SK-N-SH (cell line): ENCODE measurements at regions not wholly inside any gene's neighbourhood (a gene's known extent, or its start where the extent isn't known, plus 50 kb on each side); places are given as distances from the start of the nearest gene placed in this dataset.

ENCODE experiments used
- CTCF ChIA-PET: fragments of 300-600, 350-600 bp; formaldehyde crosslinking; extraction: SDS; loops from one replicate; lab custom pipeline; 2021; lab: Yijun Ruan, JAX
- POLR2A ChIA-PET: fragments of 350-600 bp; sonication (Branson Sonifier 250); formaldehyde crosslinking; extraction: SDS; loops from one replicate; lab custom pipeline; 2020; ENCODE audit warnings: antibody characterized with exemption, inconsistent platforms; lab: Yijun Ruan, JAX
- DNase-seq: peaks from one replicate; pipeline ENCODE4 v3.0.0; 2012
- H2AFZ ChIP-seq: fragments of 200-600 bp; sonication (generic); 2 replicates; pipeline ENCODE4 v1.8.1; 2016; ENCODE audit warnings: antibody characterized with exemption, mild to moderate bottlenecking, low read depth
- H3F3A ChIP-seq: fragments of 200-600 bp; sonication (generic); replicated peaks from 2 replicates; pipeline ENCODE3; 2016; ENCODE audit warnings: antibody characterized with exemption, mild to moderate bottlenecking; ENCODE audit not compliant: insufficient read depth
- H3K27ac ChIP-seq, 2 experiments: fragments of 200-500 bp in 1 of 2; fragments of 200-600 bp in 1 of 2; sonication (Bioruptor generic) in 1 of 2; sonication (generic), shearing (Covaris generic) in 1 of 2; 2 replicates each; pipeline versions ENCODE4 v1.5.1 to v1.6.1; 2014 to 2016; ENCODE audit warnings: low read depth in 2 of 2, inconsistent platforms in 1 of 2, low read length in 1 of 2, mild to moderate bottlenecking in 1 of 2, mixed read lengths in 1 of 2
- H3K27me3 ChIP-seq: fragments of 200-600 bp; sonication (generic), shearing (Covaris generic); 2 replicates; pipeline ENCODE4 v1.6.1; 2016; ENCODE audit warnings: mixed run types; ENCODE audit not compliant: insufficient read depth
- H3K36me3 ChIP-seq, 2 experiments: fragments of 200-500 bp in 1 of 2; fragments of 200-600 bp in 1 of 2; sonication (Bioruptor generic) in 1 of 2; sonication (generic) in 1 of 2; replicated peaks in 1 of 2; 2 replicates each; pipeline versions ENCODE3 to v1.5.1; 2014 to 2016; ENCODE audit warnings: low read length in 1 of 2, mild to moderate bottlenecking in 1 of 2; ENCODE audit not compliant: insufficient read depth in 2 of 2, control insufficient read depth in 1 of 2
- H3K4me1 ChIP-seq, 2 experiments: fragments of 200-500 bp in 1 of 2; fragments of 200-600 bp in 1 of 2; sonication (Bioruptor generic) in 1 of 2; sonication (generic), shearing (Covaris generic) in 1 of 2; 2 replicates each; pipeline versions ENCODE4 v1.5.1 to v1.6.1; 2014 to 2016; ENCODE audit warnings: low read depth in 1 of 2, low read length in 1 of 2, mixed run types in 1 of 2; ENCODE audit not compliant: insufficient read depth in 2 of 2, control insufficient read depth in 1 of 2
- H3K4me2 ChIP-seq: fragments of 200-600 bp; sonication (generic), shearing (Covaris generic); 2 replicates; pipeline ENCODE4 v1.6.1; 2017; ENCODE audit warnings: mixed run types
- H3K4me3 ChIP-seq, 2 experiments: fragments of 200-500 bp in 1 of 2; fragments of 200-600 bp in 1 of 2; sonication (Bioruptor generic) in 1 of 2; sonication (generic), shearing (Covaris generic) in 1 of 2; 2 replicates each; pipeline versions ENCODE4 v1.5.1 to v1.8.1; 2014 to 2016; ENCODE audit warnings: low read depth in 2 of 2, inconsistent platforms in 1 of 2, low read length in 1 of 2, mild to moderate bottlenecking in 1 of 2, mixed read lengths in 1 of 2, moderate library complexity in 1 of 2
- H3K79me2 ChIP-seq: fragments of 200-600 bp; sonication (generic); 2 replicates; pipeline ENCODE4 v1.8.1; 2017; ENCODE audit warnings: mild to moderate bottlenecking; ENCODE audit not compliant: insufficient read depth
- H3K9ac ChIP-seq: fragments of 200-600 bp; sonication (generic); 2 replicates; pipeline ENCODE4 v1.6.1; 2017; ENCODE audit warnings: mixed run types
- H3K9me2 ChIP-seq: fragments of 200-600 bp; sonication (generic); 2 replicates; pipeline ENCODE4 v1.6.1; 2017; ENCODE audit warnings: mixed run types
- H3K9me3 ChIP-seq: fragments of 200-600 bp; sonication (generic); 2 replicates; pipeline ENCODE4 v1.6.1; 2017; ENCODE audit warnings: mixed run types, mild to moderate bottlenecking, moderate library complexity
- H4K20me1 ChIP-seq: fragments of 200-600 bp; sonication (generic); 2 replicates; pipeline ENCODE4 v1.6.1; 2017; ENCODE audit warnings: mild to moderate bottlenecking, mixed run types; ENCODE audit not compliant: insufficient read depth
- CHD2 ChIP-seq: fragments of 150-350 bp; IDR thresholded peaks from 2 replicates; pipeline ENCODE4 v1.6.1; 2018; ENCODE audit warnings: low read length; ENCODE audit not compliant: partially characterized antibody
- ELF1 ChIP-seq: IDR thresholded peaks from 2 replicates; pipeline ENCODE4 v1.4.0; 2012
- FOSL2 ChIP-seq: IDR thresholded peaks from 2 replicates; pipeline ENCODE4 v1.4.0; 2012; ENCODE audit warnings: low read depth, mild to moderate bottlenecking, moderate library complexity, borderline replicate concordance
- FOXJ3 ChIP-seq: sonication (generic); formaldehyde crosslinking; IDR thresholded peaks from 2 replicates; pipeline ENCODE4 v1.5.1; 2020; ENCODE audit warnings: mild to moderate bottlenecking, missing genetic modification reagents
- FOXM1 ChIP-seq: IDR thresholded peaks from 2 replicates; pipeline ENCODE4 v1.4.0; 2012; ENCODE audit warnings: low read depth, mild to moderate bottlenecking
- GABPA ChIP-seq: IDR thresholded peaks from 2 replicates; pipeline ENCODE4 v1.4.0; 2012; ENCODE audit warnings: low read depth, mild to moderate bottlenecking
- GATA2 ChIP-seq: sonication (generic); formaldehyde crosslinking; IDR thresholded peaks from 2 replicates; pipeline ENCODE4 v1.5.0; 2020; ENCODE audit warnings: mild to moderate bottlenecking, missing genetic modification reagents
- JUND ChIP-seq: IDR thresholded peaks from 2 replicates; pipeline ENCODE4 v1.4.0; 2012
- MXI1 ChIP-seq: IDR thresholded peaks from 2 replicates; pipeline ENCODE4 v1.6.1; 2012; ENCODE audit warnings: mild to moderate bottlenecking, low read depth, low read length, improper control_type of control experiment
- NRF1 ChIP-seq: IDR thresholded peaks from 2 replicates; pipeline ENCODE4 v1.6.1; 2012; ENCODE audit warnings: low read depth, mild to moderate bottlenecking, low read length
- POLR2AphosphoS5 ChIP-seq: IDR thresholded peaks from 2 replicates; pipeline ENCODE4 v1.6.1; 2012; ENCODE audit warnings: low read depth, low read length
- RCOR1 ChIP-seq: fragments of 150-350 bp; IDR thresholded peaks from 2 replicates; pipeline ENCODE4 v1.6.1; 2017; ENCODE audit warnings: antibody characterized with exemption, low read length
- RFX5 ChIP-seq: IDR thresholded peaks from 2 replicates; pipeline ENCODE4 v1.6.1; 2012; ENCODE audit warnings: mild to moderate bottlenecking, improper control_type of control experiment, low read length
- RXRA ChIP-seq: IDR thresholded peaks from 2 replicates; pipeline ENCODE4 v1.4.0; 2012; ENCODE audit warnings: low read depth, mild to moderate bottlenecking, borderline replicate concordance
- SIN3A ChIP-seq: IDR thresholded peaks from 2 replicates; pipeline ENCODE4 v1.6.1; 2012; ENCODE audit warnings: low read depth, mild to moderate bottlenecking, low read length, moderate library complexity, borderline replicate concordance
- SMC3 ChIP-seq: IDR thresholded peaks from 2 replicates; pipeline ENCODE4 v1.6.1; 2012; ENCODE audit warnings: low read depth, low read length, improper control_type of control experiment
- TCF12 ChIP-seq: IDR thresholded peaks from 2 replicates; pipeline ENCODE4 v1.4.0; 2012
- TEAD4 ChIP-seq: IDR thresholded peaks from 2 replicates; pipeline ENCODE4 v1.4.0; 2012; ENCODE audit warnings: mild to moderate bottlenecking, borderline replicate concordance; ENCODE audit not compliant: insufficient read depth
- YY1 ChIP-seq: IDR thresholded peaks from 2 replicates; pipeline ENCODE4 v1.4.0; 2012; ENCODE audit warnings: low read depth, mild to moderate bottlenecking
- WGBS: methylation state at CpG from one replicate; pipeline ENCODE4 v1.1.6; 2017; ENCODE audit warnings: low lambda C conversion rate; 5-methylcytosine and 5-hydroxymethylcytosine counted together
- TF ChIP-seq, protein P1 (sequence below): IDR thresholded peaks from 2 replicates; pipeline ENCODE4 v1.4.0; 2012; ENCODE audit warnings: low read depth
- TF ChIP-seq, protein P2 (sequence below): IDR thresholded peaks from 2 replicates; pipeline ENCODE4 v1.6.1; 2012; ENCODE audit warnings: mild to moderate bottlenecking, low read depth, low read length, moderate library complexity
- TF ChIP-seq, protein P3 (sequence below): IDR thresholded peaks from 2 replicates; pipeline ENCODE4; 2012
- TF ChIP-seq, protein P4 (sequence below): IDR thresholded peaks from 2 replicates; pipeline ENCODE4 v1.4.0; 2012; ENCODE audit warnings: low read depth, borderline replicate concordance

DNA sequence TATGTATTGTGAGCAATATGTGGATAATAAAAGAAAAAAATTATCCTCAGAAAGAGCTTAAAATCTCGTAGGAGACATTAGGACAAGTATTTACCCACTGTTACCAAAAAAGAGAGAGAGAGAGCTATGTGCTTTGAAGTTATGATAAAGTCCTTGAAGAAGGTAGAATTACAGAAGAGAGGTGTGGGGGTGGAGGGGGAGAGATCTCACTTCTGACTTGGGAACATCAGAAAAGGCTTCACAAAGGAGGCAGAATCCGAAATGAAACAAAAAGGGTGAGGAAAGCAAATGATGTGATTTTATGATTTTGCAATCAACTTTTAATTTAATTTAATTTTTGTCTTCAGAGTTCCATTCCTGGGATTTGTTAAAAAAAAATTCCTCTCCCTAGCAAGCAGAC is 311.8 kb upstream of the ATP2B1 start:
- no peaks in the 10 kb centered on the region for H3K9me3 ChIP-seq
- ChIA-PET CTCF (interaction anchor here (2.6 kb wide), 1 partner anchor 11 kb away, joined by 7 read pairs; no protein-coding TSS in a partner anchor), POLR2A (no interaction called here)
- peaks cover 0 to 9% of the 10 kb centered on the region in 2 experiments; a peak in 3 of 4 replicates for H3K4me1 ChIP-seq
- TF ChIP-seq, protein P1, sequence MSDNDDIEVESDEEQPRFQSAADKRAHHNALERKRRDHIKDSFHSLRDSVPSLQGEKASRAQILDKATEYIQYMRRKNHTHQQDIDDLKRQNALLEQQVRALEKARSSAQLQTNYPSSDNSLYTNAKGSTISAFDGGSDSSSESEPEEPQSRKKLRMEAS, result no peak
- no peak for TF ChIP-seq SMC3
- no peak for TF ChIP-seq ELF1
- no peak for TF ChIP-seq RFX5
- no peak for TF ChIP-seq CHD2
- TF ChIP-seq POLR2AphosphoS5, result no peak
- TF ChIP-seq FOXM1, result no peak
- TF ChIP-seq JUND, result no peak
- no peak for TF ChIP-seq NRF1
- TF ChIP-seq, protein P2, sequence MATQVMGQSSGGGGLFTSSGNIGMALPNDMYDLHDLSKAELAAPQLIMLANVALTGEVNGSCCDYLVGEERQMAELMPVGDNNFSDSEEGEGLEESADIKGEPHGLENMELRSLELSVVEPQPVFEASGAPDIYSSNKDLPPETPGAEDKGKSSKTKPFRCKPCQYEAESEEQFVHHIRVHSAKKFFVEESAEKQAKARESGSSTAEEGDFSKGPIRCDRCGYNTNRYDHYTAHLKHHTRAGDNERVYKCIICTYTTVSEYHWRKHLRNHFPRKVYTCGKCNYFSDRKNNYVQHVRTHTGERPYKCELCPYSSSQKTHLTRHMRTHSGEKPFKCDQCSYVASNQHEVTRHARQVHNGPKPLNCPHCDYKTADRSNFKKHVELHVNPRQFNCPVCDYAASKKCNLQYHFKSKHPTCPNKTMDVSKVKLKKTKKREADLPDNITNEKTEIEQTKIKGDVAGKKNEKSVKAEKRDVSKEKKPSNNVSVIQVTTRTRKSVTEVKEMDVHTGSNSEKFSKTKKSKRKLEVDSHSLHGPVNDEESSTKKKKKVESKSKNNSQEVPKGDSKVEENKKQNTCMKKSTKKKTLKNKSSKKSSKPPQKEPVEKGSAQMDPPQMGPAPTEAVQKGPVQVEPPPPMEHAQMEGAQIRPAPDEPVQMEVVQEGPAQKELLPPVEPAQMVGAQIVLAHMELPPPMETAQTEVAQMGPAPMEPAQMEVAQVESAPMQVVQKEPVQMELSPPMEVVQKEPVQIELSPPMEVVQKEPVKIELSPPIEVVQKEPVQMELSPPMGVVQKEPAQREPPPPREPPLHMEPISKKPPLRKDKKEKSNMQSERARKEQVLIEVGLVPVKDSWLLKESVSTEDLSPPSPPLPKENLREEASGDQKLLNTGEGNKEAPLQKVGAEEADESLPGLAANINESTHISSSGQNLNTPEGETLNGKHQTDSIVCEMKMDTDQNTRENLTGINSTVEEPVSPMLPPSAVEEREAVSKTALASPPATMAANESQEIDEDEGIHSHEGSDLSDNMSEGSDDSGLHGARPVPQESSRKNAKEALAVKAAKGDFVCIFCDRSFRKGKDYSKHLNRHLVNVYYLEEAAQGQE, result no peak
- TF ChIP-seq, protein P3, sequence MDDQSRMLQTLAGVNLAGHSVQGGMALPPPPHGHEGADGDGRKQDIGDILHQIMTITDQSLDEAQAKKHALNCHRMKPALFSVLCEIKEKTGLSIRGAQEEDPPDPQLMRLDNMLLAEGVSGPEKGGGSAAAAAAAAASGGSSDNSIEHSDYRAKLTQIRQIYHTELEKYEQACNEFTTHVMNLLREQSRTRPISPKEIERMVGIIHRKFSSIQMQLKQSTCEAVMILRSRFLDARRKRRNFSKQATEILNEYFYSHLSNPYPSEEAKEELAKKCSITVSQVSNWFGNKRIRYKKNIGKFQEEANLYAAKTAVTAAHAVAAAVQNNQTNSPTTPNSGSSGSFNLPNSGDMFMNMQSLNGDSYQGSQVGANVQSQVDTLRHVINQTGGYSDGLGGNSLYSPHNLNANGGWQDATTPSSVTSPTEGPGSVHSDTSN, result no peak
- no peak for TF ChIP-seq MXI1
- no peak for TF ChIP-seq FOSL2
- no peak for TF ChIP-seq RCOR1
- no peak overlapping the region for H3K4me3 ChIP-seq
- no peak overlapping the region for H3K9ac ChIP-seq
- no peak overlapping the region for H2AFZ ChIP-seq
- 65% methylated on average over 2 of the region's 2 CpGs for WGBS
- no peaks in the 10 kb centered on the region for H4K20me1 ChIP-seq
- H3K79me2 ChIP-seq, result no peaks in the 10 kb centered on the region
- 0 out of 2 replicates have a peak, but pooled peaks cover 3% of the 10 kb centered on the region for H3K9me2 ChIP-seq
- no peak for DNase-seq
- H3K4me2 ChIP-seq, result no peak overlapping the region
- H3K36me3 ChIP-seq, result no peaks in the 10 kb centered on the region
- no peaks in the 10 kb centered on the region for H3K27me3 ChIP-seq
- no peaks in the 10 kb centered on the region for H3F3A ChIP-seq
- H3K27ac ChIP-seq, result no peak overlapping the region

DNA sequence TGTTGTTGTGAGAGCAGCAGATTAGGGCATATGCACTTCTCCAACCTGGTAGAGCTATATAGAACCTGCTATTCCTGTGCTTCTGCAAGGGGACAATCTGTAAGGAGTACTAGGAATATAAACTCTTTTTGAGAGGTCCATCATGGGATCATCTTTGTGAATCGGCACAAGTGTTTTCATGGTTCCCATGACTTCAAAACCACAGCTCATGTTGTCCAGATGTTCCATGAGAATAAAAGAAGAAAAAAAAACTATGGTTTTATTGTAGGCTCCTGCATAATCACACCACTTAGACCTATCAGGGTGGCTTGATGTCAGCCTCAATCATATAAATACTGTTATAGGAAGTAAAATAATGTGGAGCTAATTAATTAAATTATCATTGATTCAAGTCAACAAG is 311.4 kb upstream of the ATP2B1 start:
- 0 out of 2 replicates have a peak, but pooled peaks cover 3% of the 10 kb centered on the region for H3K9me2 ChIP-seq
- H3K27me3 ChIP-seq, result no peaks in the 10 kb centered on the region
- DNase-seq, result no peak
- H4K20me1 ChIP-seq, result no peaks in the 10 kb centered on the region
- CTCF ChIA-PET, result interaction anchor here (2.6 kb wide), 1 partner anchor 10 kb away, joined by 7 read pairs; no protein-coding TSS in a partner anchor
- H3K9ac ChIP-seq, result no peak overlapping the region
- POLR2A ChIA-PET, result no interaction called here
- H3K4me3 ChIP-seq, result no peak overlapping the region
- peaks cover 0 to 9% of the 10 kb centered on the region in 2 experiments; a peak in 3 of 4 replicates for H3K4me1 ChIP-seq
- H3F3A ChIP-seq, result no peaks in the 10 kb centered on the region
- H3K36me3 ChIP-seq, result no peaks in the 10 kb centered on the region
- H3K27ac ChIP-seq, result no peak overlapping the region
- WGBS, result 91% methylated on average over 1 of the region's 1 CpG
- H3K9me3 ChIP-seq, result no peaks in the 10 kb centered on the region
- H3K4me2 ChIP-seq, result no peak overlapping the region
- H2AFZ ChIP-seq, result no peak overlapping the region
- no peaks in the 10 kb centered on the region for H3K79me2 ChIP-seq
- TF ChIP-seq NRF1, result no peak
- no peak for TF ChIP-seq ELF1
- TF ChIP-seq, protein P4, sequence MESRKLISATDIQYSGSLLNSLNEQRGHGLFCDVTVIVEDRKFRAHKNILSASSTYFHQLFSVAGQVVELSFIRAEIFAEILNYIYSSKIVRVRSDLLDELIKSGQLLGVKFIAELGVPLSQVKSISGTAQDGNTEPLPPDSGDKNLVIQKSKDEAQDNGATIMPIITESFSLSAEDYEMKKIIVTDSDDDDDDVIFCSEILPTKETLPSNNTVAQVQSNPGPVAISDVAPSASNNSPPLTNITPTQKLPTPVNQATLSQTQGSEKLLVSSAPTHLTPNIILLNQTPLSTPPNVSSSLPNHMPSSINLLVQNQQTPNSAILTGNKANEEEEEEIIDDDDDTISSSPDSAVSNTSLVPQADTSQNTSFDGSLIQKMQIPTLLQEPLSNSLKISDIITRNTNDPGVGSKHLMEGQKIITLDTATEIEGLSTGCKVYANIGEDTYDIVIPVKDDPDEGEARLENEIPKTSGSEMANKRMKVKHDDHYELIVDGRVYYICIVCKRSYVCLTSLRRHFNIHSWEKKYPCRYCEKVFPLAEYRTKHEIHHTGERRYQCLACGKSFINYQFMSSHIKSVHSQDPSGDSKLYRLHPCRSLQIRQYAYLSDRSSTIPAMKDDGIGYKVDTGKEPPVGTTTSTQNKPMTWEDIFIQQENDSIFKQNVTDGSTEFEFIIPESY, result no peak
- no peak for TF ChIP-seq TEAD4
- TF ChIP-seq TCF12, result no peak
- TF ChIP-seq, protein P3, result no peak
- no peak for TF ChIP-seq RXRA
- TF ChIP-seq GATA2 (CRISPR knock-in tag), result no peak
- TF ChIP-seq YY1, result no peak
- no peak for TF ChIP-seq SIN3A
- TF ChIP-seq RCOR1, result no peak
- TF ChIP-seq FOXJ3 (CRISPR knock-in tag), result no peak
- TF ChIP-seq GABPA, result no peak
